SK-N-SH treated with all-trans-retinoic acid at 6 μM for 48 hours (cell line): ENCODE measurements at regions not wholly inside any gene's neighbourhood (a gene's known extent, or its start where the extent isn't known, plus 50 kb on each side); places are given as distances from the start of the nearest gene placed in this dataset.

ENCODE experiments used
- ATAC-seq: fragments of 200-7000 bp; cut with Tn5 transposase; 3 replicates; pipeline ENCODE4 v1.9.1; 2020; ENCODE audit warnings: mild to moderate bottlenecking, moderate library complexity
- ARNTL ChIP-seq: fragments of 450-650 bp; formaldehyde crosslinking; IDR thresholded peaks from 2 replicates; pipeline ENCODE4 v1.5.0; 2020; ENCODE audit warnings: low read depth, mild to moderate bottlenecking, moderate library complexity, borderline replicate concordance
- ESRRG ChIP-seq: fragments of 250-450 bp; sonication (Bioruptor Pico); IDR thresholded peaks from 2 replicates; pipeline ENCODE4 v1.6.1; 2021; ENCODE audit warnings: mild to moderate bottlenecking
- ISL1 ChIP-seq: fragments of 250-450 bp; sonication (Bioruptor Pico); IDR thresholded peaks from 2 replicates; pipeline ENCODE4 v2.1.2; 2022; ENCODE audit warnings: mild to moderate bottlenecking, moderate library complexity
- OSR1 ChIP-seq: fragments of 250-450 bp; sonication (Bioruptor Pico); IDR thresholded peaks from 2 replicates; pipeline ENCODE4 v1.8.0; 2022; ENCODE audit warnings: moderate library complexity, mild to moderate bottlenecking, inconsistent platforms
- PPARA ChIP-seq: fragments of 250-450 bp; sonication (Bioruptor Pico); IDR thresholded peaks from 2 replicates; pipeline ENCODE4 v1.5.0; 2020; ENCODE audit warnings: mild to moderate bottlenecking, borderline replicate concordance
- RARB ChIP-seq: fragments of 250-450 bp; sonication (Bioruptor Pico); IDR thresholded peaks from 2 replicates; pipeline ENCODE4 v1.8.0; 2021; ENCODE audit warnings: mild to moderate bottlenecking, moderate library complexity
- SNAI2 ChIP-seq: fragments of 250-450 bp; sonication (Bioruptor Pico); IDR thresholded peaks from 2 replicates; pipeline ENCODE4 v1.5.0; 2020; ENCODE audit warnings: mild to moderate bottlenecking, moderate library complexity
- TCF4 ChIP-seq: fragments of 250-450 bp; sonication (Bioruptor Pico); IDR thresholded peaks from 2 replicates; pipeline ENCODE4 v1.8.0; 2021; ENCODE audit warnings: mild to moderate bottlenecking, moderate library complexity, borderline replicate concordance
- TOX ChIP-seq: fragments of 250-450 bp; sonication (Bioruptor Pico); IDR thresholded peaks from 2 replicates; pipeline ENCODE4 v1.8.0; 2021; ENCODE audit warnings: mild to moderate bottlenecking, moderate library complexity, borderline replicate concordance
- ZFP3 ChIP-seq: fragments of 250-450 bp; sonication (Bioruptor Pico); IDR thresholded peaks from 2 replicates; pipeline ENCODE4 v1.5.0; 2020; ENCODE audit warnings: mild to moderate bottlenecking, moderate library complexity
- ZFP30 ChIP-seq: fragments of 450-650 bp; formaldehyde crosslinking; IDR thresholded peaks from 2 replicates; pipeline ENCODE4 v1.5.0; 2022; ENCODE audit warnings: mild to moderate bottlenecking, moderate library complexity
- ZNF565 ChIP-seq: fragments of 450-650 bp; formaldehyde crosslinking; conservative IDR thresholded peaks from 2 replicates; pipeline ENCODE4 v1.5.0; 2020; ENCODE audit warnings: low read depth, mild to moderate bottlenecking, moderate library complexity
- TF ChIP-seq, protein P1 (sequence below): fragments of 250-450 bp; sonication (Bioruptor Pico); IDR thresholded peaks from 2 replicates; pipeline ENCODE4 v1.5.0; 2020; ENCODE audit warnings: mild to moderate bottlenecking, moderate library complexity
- TF ChIP-seq, protein P2 (sequence below): fragments of 250-450 bp; sonication (Bioruptor Pico); IDR thresholded peaks from 2 replicates; pipeline ENCODE4 v1.5.1; 2020; ENCODE audit warnings: low read depth, mild to moderate bottlenecking, moderate library complexity
- TF ChIP-seq, protein P3 (sequence below): fragments of 250-450 bp; sonication (Bioruptor Pico); IDR thresholded peaks from 2 replicates; pipeline ENCODE4 v1.5.1; 2021; ENCODE audit warnings: mild to moderate bottlenecking, moderate library complexity
- TF ChIP-seq, protein P4 (sequence below): fragments of 250-450 bp; sonication (Bioruptor Pico); IDR thresholded peaks from 2 replicates; pipeline ENCODE4 v1.8.0; 2020; ENCODE audit warnings: mild to moderate bottlenecking, moderate library complexity, borderline replicate concordance

DNA sequence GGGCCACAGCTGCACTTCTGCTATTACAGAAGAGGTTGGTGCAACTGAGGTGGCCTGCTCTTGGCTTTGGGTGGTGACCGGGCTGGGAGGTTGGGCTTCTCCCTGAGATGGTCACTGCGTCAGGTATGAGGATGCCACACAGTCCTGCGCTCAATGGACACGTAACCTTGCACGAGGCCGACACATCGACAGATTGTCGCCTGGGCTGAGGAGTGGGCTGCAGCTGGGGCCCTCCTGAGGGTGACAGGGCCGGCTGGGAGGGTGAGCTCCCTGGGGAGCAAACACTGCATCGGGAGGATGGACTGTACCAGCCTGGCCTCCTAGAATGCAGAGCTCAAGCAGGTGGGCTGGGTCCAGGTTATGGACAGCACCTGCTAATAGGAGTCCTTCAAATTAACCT, 261.1 kb upstream of the ADAMTS16 start:
- no peak for TF ChIP-seq OSR1 (CRISPR knock-in tag)
- ATAC-seq: no peak

DNA sequence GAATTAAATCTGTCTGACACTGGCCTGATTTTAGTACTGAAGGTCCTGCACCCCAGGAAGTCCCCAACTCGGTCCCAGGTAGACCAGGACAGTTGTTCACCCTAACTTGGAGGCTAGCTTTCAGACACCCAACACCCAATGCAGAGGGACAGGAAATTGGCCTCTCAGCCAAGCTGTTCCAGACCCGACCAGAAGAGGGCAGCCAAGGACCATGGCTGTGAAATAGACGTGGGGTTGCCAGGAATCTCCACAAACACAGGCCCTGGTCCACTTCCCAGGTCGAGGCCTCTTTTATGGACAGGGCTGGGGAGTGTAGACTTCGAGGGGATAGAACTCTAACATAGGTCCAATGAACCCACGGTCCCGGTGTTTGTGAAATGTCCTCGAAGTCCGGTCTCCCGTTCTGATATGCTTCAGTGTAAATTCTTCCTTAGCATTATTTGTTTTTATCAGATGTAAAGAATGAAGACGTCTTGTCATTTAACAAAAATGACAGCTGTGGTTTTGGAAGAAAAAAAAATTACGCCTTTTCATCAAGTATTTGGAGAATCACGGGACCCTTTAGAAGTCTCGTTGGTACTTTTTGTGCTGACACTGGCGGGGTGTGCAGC, 260.3 kb upstream of the ADAMTS16 start:
- ATAC-seq: peak; percentile 93
- TF ChIP-seq, protein P1, sequence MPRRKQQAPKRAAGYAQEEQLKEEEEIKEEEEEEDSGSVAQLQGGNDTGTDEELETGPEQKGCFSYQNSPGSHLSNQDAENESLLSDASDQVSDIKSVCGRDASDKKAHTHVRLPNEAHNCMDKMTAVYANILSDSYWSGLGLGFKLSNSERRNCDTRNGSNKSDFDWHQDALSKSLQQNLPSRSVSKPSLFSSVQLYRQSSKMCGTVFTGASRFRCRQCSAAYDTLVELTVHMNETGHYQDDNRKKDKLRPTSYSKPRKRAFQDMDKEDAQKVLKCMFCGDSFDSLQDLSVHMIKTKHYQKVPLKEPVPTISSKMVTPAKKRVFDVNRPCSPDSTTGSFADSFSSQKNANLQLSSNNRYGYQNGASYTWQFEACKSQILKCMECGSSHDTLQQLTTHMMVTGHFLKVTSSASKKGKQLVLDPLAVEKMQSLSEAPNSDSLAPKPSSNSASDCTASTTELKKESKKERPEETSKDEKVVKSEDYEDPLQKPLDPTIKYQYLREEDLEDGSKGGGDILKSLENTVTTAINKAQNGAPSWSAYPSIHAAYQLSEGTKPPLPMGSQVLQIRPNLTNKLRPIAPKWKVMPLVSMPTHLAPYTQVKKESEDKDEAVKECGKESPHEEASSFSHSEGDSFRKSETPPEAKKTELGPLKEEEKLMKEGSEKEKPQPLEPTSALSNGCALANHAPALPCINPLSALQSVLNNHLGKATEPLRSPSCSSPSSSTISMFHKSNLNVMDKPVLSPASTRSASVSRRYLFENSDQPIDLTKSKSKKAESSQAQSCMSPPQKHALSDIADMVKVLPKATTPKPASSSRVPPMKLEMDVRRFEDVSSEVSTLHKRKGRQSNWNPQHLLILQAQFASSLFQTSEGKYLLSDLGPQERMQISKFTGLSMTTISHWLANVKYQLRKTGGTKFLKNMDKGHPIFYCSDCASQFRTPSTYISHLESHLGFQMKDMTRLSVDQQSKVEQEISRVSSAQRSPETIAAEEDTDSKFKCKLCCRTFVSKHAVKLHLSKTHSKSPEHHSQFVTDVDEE (CRISPR knock-in tag): no peak
- TF ChIP-seq PPARA (CRISPR knock-in tag) (no peak), ZFP3 (CRISPR knock-in tag) (no peak), SNAI2 (CRISPR knock-in tag) (no peak), TCF4 (CRISPR knock-in tag) (no peak)
- TF ChIP-seq, protein P2, sequence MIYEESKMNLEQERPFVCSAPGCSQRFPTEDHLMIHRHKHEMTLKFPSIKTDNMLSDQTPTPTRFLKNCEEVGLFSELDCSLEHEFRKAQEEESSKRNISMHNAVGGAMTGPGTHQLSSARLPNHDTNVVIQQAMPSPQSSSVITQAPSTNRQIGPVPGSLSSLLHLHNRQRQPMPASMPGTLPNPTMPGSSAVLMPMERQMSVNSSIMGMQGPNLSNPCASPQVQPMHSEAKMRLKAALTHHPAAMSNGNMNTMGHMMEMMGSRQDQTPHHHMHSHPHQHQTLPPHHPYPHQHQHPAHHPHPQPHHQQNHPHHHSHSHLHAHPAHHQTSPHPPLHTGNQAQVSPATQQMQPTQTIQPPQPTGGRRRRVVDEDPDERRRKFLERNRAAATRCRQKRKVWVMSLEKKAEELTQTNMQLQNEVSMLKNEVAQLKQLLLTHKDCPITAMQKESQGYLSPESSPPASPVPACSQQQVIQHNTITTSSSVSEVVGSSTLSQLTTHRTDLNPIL: no peak

DNA sequence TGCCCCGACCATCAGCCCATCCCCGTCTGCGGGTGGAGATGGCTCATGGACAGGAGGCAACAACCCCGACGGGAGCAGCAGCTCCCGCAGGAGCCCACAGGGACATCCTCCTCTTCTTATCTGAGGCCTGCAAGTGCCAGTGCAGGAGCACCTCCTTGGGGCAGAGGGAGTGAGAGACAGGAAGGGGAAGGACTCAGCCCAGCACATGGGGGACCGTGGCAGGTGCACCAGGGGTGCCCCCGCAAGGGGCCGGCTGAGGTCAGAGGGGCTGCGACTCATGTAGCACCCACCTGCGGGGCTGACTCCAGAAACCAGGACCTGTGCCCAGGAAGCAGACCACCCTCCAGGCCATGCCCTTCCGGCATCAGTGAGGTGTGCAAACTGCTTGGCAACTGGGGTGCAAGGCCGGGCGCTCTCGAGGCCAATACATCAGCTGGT, 259.8 kb upstream of the ADAMTS16 start:
- ATAC-seq: no peak

DNA sequence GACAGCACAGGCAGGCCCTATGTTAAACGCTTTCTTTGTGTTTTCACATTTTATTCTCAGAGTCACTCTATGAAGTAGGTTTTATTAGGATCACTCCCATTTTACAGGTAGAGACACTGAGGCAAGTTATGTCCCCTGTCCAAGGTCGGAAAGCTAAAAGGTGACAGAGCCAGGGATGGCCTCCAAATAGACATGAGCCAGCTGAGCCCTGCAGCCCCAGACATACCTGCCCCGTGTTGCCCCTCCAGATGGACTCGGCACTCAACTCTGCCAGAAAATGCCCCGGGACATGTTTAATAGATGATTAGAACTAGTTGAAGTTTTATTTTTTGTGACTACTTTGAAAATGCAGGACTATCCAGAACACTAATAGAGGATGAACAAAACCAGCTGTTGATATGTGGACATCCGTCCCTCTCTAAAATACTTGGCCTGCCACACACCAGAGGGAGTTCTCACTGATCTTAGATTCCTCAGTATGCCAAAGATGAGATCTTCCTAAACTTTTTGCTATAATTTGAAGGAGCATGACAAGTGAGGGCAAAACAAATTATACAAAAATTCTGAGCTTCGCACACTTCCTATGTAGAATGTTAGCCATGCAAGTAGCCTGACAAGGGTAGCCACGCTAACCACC, 258.6 kb upstream of the ADAMTS16 start:
- TF ChIP-seq, protein P2: no peak
- no peak for TF ChIP-seq SNAI2 (CRISPR knock-in tag)
- TF ChIP-seq, protein P3, sequence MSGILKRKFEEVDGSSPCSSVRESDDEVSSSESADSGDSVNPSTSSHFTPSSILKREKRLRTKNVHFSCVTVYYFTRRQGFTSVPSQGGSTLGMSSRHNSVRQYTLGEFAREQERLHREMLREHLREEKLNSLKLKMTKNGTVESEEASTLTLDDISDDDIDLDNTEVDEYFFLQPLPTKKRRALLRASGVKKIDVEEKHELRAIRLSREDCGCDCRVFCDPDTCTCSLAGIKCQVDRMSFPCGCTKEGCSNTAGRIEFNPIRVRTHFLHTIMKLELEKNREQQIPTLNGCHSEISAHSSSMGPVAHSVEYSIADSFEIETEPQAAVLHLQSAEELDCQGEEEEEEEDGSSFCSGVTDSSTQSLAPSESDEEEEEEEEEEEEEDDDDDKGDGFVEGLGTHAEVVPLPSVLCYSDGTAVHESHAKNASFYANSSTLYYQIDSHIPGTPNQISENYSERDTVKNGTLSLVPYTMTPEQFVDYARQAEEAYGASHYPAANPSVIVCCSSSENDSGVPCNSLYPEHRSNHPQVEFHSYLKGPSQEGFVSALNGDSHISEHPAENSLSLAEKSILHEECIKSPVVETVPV: no peak
- no peak for ATAC-seq

More for the DNA sequence above, 259.8 kb upstream of the ADAMTS16 start:
- TF ChIP-seq ESRRG (CRISPR knock-in tag): no peak
- TF ChIP-seq RARB (CRISPR knock-in tag): no peak
- TF ChIP-seq ZFP3 (CRISPR knock-in tag): no peak
- TF ChIP-seq, protein P4, sequence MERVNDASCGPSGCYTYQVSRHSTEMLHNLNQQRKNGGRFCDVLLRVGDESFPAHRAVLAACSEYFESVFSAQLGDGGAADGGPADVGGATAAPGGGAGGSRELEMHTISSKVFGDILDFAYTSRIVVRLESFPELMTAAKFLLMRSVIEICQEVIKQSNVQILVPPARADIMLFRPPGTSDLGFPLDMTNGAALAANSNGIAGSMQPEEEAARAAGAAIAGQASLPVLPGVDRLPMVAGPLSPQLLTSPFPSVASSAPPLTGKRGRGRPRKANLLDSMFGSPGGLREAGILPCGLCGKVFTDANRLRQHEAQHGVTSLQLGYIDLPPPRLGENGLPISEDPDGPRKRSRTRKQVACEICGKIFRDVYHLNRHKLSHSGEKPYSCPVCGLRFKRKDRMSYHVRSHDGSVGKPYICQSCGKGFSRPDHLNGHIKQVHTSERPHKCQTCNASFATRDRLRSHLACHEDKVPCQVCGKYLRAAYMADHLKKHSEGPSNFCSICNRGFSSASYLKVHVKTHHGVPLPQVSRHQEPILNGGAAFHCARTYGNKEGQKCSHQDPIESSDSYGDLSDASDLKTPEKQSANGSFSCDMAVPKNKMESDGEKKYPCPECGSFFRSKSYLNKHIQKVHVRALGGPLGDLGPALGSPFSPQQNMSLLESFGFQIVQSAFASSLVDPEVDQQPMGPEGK (CRISPR knock-in tag): no peak
- TF ChIP-seq ZNF565 (CRISPR knock-in tag): no peak
- no peak for TF ChIP-seq ISL1 (CRISPR knock-in tag)
- TF ChIP-seq PPARA (CRISPR knock-in tag): no peak
- TF ChIP-seq TOX (CRISPR knock-in tag): no peak
- no peak for TF ChIP-seq OSR1 (CRISPR knock-in tag)

DNA sequence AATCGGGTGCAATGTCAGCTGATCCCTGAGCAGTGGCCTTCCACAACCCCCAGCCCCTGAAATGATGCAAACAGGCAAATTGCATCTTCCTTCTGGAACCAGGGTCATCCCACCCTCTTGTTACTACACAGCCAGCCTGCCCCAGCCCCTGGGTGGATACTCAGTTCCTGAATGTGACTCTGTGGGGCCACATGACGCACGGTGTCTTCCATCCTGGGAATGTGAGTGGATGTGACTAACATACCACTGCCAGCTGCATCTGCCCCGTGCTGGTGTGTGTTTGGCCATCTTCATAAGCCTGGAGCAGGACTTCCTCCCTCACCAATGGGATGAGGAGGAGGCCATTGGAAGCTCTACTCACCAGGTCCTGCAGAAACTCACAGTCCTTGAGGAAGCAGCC, 257.9 kb upstream of the ADAMTS16 start:
- no peak for ATAC-seq
- TF ChIP-seq OSR1 (CRISPR knock-in tag) (no peak), ARNTL (CRISPR knock-in tag) (no peak), ESRRG (CRISPR knock-in tag) (no peak), SNAI2 (CRISPR knock-in tag) (no peak), RARB (CRISPR knock-in tag) (no peak), ZFP30 (CRISPR knock-in tag) (no peak), ISL1 (CRISPR knock-in tag) (no peak)
- TF ChIP-seq, protein P1 (CRISPR knock-in tag): no peak
- TF ChIP-seq, protein P3: no peak
- TF ChIP-seq, protein P2: no peak
